ENCODE measurements at regions not wholly inside any gene's neighbourhood (a gene's known extent, or its start where the extent isn't known, plus 50 kb on each side); places are given as distances from the start of the nearest gene placed in this dataset.

DNA sequence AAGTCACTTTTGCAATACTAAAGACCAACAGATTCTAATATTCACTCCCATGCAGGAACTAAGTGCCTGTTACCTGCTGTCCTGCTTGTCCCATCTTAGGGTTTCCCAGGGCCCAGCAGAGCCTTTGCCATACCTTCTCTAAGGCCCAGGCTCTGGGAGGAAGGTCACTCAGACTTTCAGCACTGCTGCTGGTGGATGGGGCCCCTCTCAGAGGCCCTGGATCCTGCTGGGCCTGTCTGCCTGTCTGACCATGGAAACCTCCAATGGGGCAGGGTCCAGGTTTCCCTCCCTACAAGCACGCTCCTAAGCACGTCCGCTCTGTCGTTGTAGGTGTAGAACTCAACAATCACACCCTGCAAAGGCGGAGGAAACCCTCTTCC, 75.1 kb downstream of the RRM2 start:
- TF ChIP-seq POLR2AphosphoS5 (IDR thresholded peaks at IDR 0.05; ENCODE audit: low read depth, low read length) (no peak), POLR2A (IDR thresholded peaks at IDR 0.05; ENCODE audit: low read depth, low read length) (no peak), PAX5 (IDR thresholded peaks at IDR 0.05; ENCODE audit: insufficient read depth, low read length, severe bottlenecking) (no peak), TAF1 (IDR thresholded peaks at IDR 0.05; ENCODE audit: low read depth, low read length) (no peak), POU2F2 (IDR thresholded peaks at IDR 0.05; ENCODE audit: low read depth, low read length) (no peak)
